ENCODE measurements at regions not wholly inside any gene's neighbourhood (a gene's known extent, or its start where the extent isn't known, plus 50 kb on each side); places are given as distances from the start of the nearest gene placed in this dataset.
"Not testable (repeated sequence)": the region's sequence is repeated elsewhere in the genome, so short reads cannot be mapped to it uniquely, and the experiment has no call there.

GRCh38 chr12:46480316-46480715, 107.7 kb upstream of the SLC38A2 start:
- peaks cover 72% of the 10 kb centered on the region for H3K4me1 Mint-ChIP-seq (ENCODE audit: low read depth)
- TF ChIP-seq CTCF (IDR thresholded peaks at IDR 0.05): no peak
- H3K9me3 Mint-ChIP-seq: no peaks in the 10 kb centered on the region
- H3K27ac Mint-ChIP-seq: no peak overlapping the region
- DNase-seq: no peak
- H3K36me3 Mint-ChIP-seq (ENCODE audit: low read depth): peaks cover 34% of the 10 kb centered on the region
- no peak overlapping the region for H3K4me3 Mint-ChIP-seq
- H3K27me3 Mint-ChIP-seq (ENCODE audit: insufficient read depth): no peaks in the 10 kb centered on the region

- no peaks in the 10 kb centered on the region for H3K27me3 Mint-ChIP-seq (ENCODE audit: insufficient read depth)
- no peak for TF ChIP-seq CTCF (IDR thresholded peaks at IDR 0.05)
- H3K27ac Mint-ChIP-seq: peak overlapping the region; percentile 47
Measured at GRCh38 chr12:46478123-46478522, 105.5 kb upstream of the SLC38A2 start.

GRCh38 chr12:46477541-46477940, 105.0 kb upstream of the SLC38A2 start:
- no peaks in the 10 kb centered on the region for H3K9me3 Mint-ChIP-seq
- H3K27ac Mint-ChIP-seq: peak overlapping the region; percentile 47
- H3K4me1 Mint-ChIP-seq (ENCODE audit: low read depth): peaks cover 89% of the 10 kb centered on the region
- no peaks in the 10 kb centered on the region for H3K27me3 Mint-ChIP-seq (ENCODE audit: insufficient read depth)
- peaks cover 34% of the 10 kb centered on the region for H3K36me3 Mint-ChIP-seq (ENCODE audit: low read depth)
- peak overlapping the region; percentile 3; the same call in 1 of the 2 replicates for H3K4me3 Mint-ChIP-seq
- TF ChIP-seq CTCF (IDR thresholded peaks at IDR 0.05): no peak
- no peak for DNase-seq

More at GRCh38 chr12:46478123-46478522, 105.5 kb upstream of the SLC38A2 start:
- Mint-ChIP-seq H3K4me3 (no peak overlapping the region), H3K36me3 (ENCODE audit: low read depth) (peaks cover 34% of the 10 kb centered on the region), H3K4me1 (ENCODE audit: low read depth) (peaks cover 84% of the 10 kb centered on the region), H3K9me3 (no peaks in the 10 kb centered on the region)
- DNase-seq: no peak

GRCh38 chr12:46475972-46476645, 103.5 kb upstream of the SLC38A2 start:
- no peak for TF ChIP-seq CTCF (IDR thresholded peaks at IDR 0.05)
- no peak overlapping the region for H3K27ac Mint-ChIP-seq
- no peak overlapping the region for H3K4me3 Mint-ChIP-seq
- H3K27me3 Mint-ChIP-seq (ENCODE audit: insufficient read depth): no peaks in the 10 kb centered on the region
- H3K9me3 Mint-ChIP-seq: no peaks in the 10 kb centered on the region
- peaks cover 23% of the 10 kb centered on the region for H3K36me3 Mint-ChIP-seq (ENCODE audit: low read depth)
- peaks cover 92% of the 10 kb centered on the region for H3K4me1 Mint-ChIP-seq (ENCODE audit: low read depth)
- DNase-seq: no peak

- not testable (repeated sequence) for H3K4me3 Mint-ChIP-seq; DNase-seq; H3K27me3 Mint-ChIP-seq (ENCODE audit: insufficient read depth); H3K9me3 Mint-ChIP-seq
- Mint-ChIP-seq H3K36me3 (ENCODE audit: low read depth) (peaks cover 17% of the 10 kb centered on the region; the same call in 1 of the 2 replicates), H3K27ac (peak overlapping the region; percentile 56), H3K4me1 (ENCODE audit: low read depth) (peaks cover 91% of the 10 kb centered on the region)
Measured at GRCh38 chr12:46474385-46474784, 101.8 kb upstream of the SLC38A2 start.

- Mint-ChIP-seq H3K27me3 (ENCODE audit: insufficient read depth) (no peaks in the 10 kb centered on the region), H3K4me1 (ENCODE audit: low read depth) (peaks cover 85% of the 10 kb centered on the region), H3K4me3 (peak overlapping the region; percentile 81), H3K27ac (peak overlapping the region; percentile 96), H3K9me3 (no peaks in the 10 kb centered on the region), H3K36me3 (ENCODE audit: low read depth) (peaks cover 14% of the 10 kb centered on the region; the same call in 1 of the 2 replicates)
- peak; percentile 96 for DNase-seq
- TF ChIP-seq CTCF (IDR thresholded peaks at IDR 0.05): no peak
Measured at GRCh38 chr12:46473634-46474329, 101.2 kb upstream of the SLC38A2 start.

Measured in HFFc6 (cell line).